WTC11 (cell line): ENCODE measurements at regions not wholly inside any gene's neighbourhood (a gene's known extent, or its start where the extent isn't known, plus 50 kb on each side); places are given as distances from the start of the nearest gene placed in this dataset.

Source experiments
- ATAC-seq: fragments of 200-7000 bp; cut with Tn5 transposase; 2 replicates; pipeline ENCODE4 v1.10.0; 2021; ENCODE audit warnings: mild to moderate bottlenecking, moderate library complexity
- CTCF ChIA-PET: fragments of 300-600 bp; sonication (Branson Sonifier 250); formaldehyde crosslinking; loops from one replicate; lab custom pipeline; 2021; ENCODE audit warnings: antibody characterized with exemption; lab: Charles Lee
- POLR2A ChIA-PET: fragments of 350-600 bp; sonication (Branson Sonifier 250); formaldehyde crosslinking; loops from one replicate; lab custom pipeline; 2021; ENCODE audit warnings: antibody characterized with exemption; lab: Charles Lee
- DNase-seq: peaks from one replicate; pipeline ENCODE4 v3.0.0; 2021; ENCODE audit warnings: low spot score
- H3K27ac Mint-ChIP-seq: 2 replicates; pipeline ENCODE4 v1.8.0; 2021; ENCODE audit warnings: mixed read lengths
- H3K27me3 Mint-ChIP-seq: 2 replicates; pipeline ENCODE4 v1.8.0; 2021; ENCODE audit warnings: low read depth, mild to moderate bottlenecking, moderate library complexity, mixed read lengths
- H3K36me3 Mint-ChIP-seq: 2 replicates; pipeline ENCODE4 v1.8.0; 2021; ENCODE audit warnings: mixed read lengths
- H3K4me1 Mint-ChIP-seq: 2 replicates; pipeline ENCODE4 v1.8.0; 2022; ENCODE audit warnings: mixed read lengths
- H3K4me3 Mint-ChIP-seq: 2 replicates; pipeline ENCODE4 v1.8.0; 2021; ENCODE audit warnings: mild to moderate bottlenecking, moderate library complexity, mixed read lengths
- H3K9me3 Mint-ChIP-seq: 2 replicates; pipeline ENCODE4 v1.8.0; 2021; ENCODE audit warnings: mixed read lengths
- ATF6 ChIP-seq: sonication (generic); formaldehyde crosslinking; IDR thresholded peaks from 2 replicates; pipeline ENCODE4 v1.8.1; 2023; ENCODE audit warnings: mild to moderate bottlenecking, missing genetic modification reagents
- CREM ChIP-seq: sonication (generic); formaldehyde crosslinking; IDR thresholded peaks from 2 replicates; pipeline ENCODE4 v1.8.1; 2022; ENCODE audit warnings: mild to moderate bottlenecking, missing genetic modification reagents, moderate library complexity
- E2F4 ChIP-seq: sonication (generic); formaldehyde crosslinking; IDR thresholded peaks from 2 replicates; pipeline ENCODE4 v1.8.1; 2022; ENCODE audit warnings: low read depth, mild to moderate bottlenecking, moderate library complexity, missing genetic modification reagents, borderline replicate concordance
- MXD4 ChIP-seq: fragments of 250-450 bp; sonication (Bioruptor Pico); IDR thresholded peaks from 2 replicates; pipeline ENCODE4 v1.8.0; 2021; ENCODE audit warnings: mild to moderate bottlenecking, moderate library complexity, borderline replicate concordance
- NFATC4 ChIP-seq: fragments of 250-450 bp; sonication (Bioruptor Pico); IDR thresholded peaks from 2 replicates; pipeline ENCODE4 v1.9.0; 2021; ENCODE audit warnings: mild to moderate bottlenecking
- PREB ChIP-seq: sonication (generic); formaldehyde crosslinking; IDR thresholded peaks from 2 replicates; pipeline ENCODE4 v1.8.1; 2022; ENCODE audit warnings: mild to moderate bottlenecking, missing genetic modification reagents, moderate library complexity, borderline replicate concordance
- RORB ChIP-seq: fragments of 250-450 bp; sonication (Bioruptor Pico); IDR thresholded peaks from 2 replicates; pipeline ENCODE4 v1.9.0; 2021; ENCODE audit warnings: mild to moderate bottlenecking
- SMAD3 ChIP-seq: sonication (generic); formaldehyde crosslinking; IDR thresholded peaks from 2 replicates; pipeline ENCODE4 v1.8.0; 2022; ENCODE audit warnings: missing genetic modification reagents, mild to moderate bottlenecking, borderline replicate concordance
- SOX15 ChIP-seq: fragments of 250-450 bp; sonication (Bioruptor Pico); IDR thresholded peaks from 2 replicates; pipeline ENCODE4 v1.9.0; 2021; ENCODE audit warnings: mild to moderate bottlenecking
- STAT6 ChIP-seq: sonication (generic); formaldehyde crosslinking; conservative IDR thresholded peaks from 2 replicates; pipeline ENCODE4 v1.8.1; 2023; ENCODE audit warnings: mild to moderate bottlenecking, low read depth, missing genetic modification reagents, moderate library complexity
- USF1 ChIP-seq: sonication (generic); formaldehyde crosslinking; IDR thresholded peaks from 2 replicates; pipeline ENCODE4 v1.8.0; 2022; ENCODE audit warnings: mild to moderate bottlenecking, missing genetic modification reagents
- ZNF281 ChIP-seq: sonication (generic); formaldehyde crosslinking; IDR thresholded peaks from 2 replicates; pipeline ENCODE4 v1.8.0; 2023; ENCODE audit warnings: mild to moderate bottlenecking, missing genetic modification reagents
- ZNF532 ChIP-seq: fragments of 250-450 bp; sonication (Bioruptor Pico); IDR thresholded peaks from 2 replicates; pipeline ENCODE4 v1.9.0; 2021; ENCODE audit warnings: mild to moderate bottlenecking, borderline replicate concordance
- ZSCAN18 ChIP-seq: fragments of 250-450 bp; sonication (Bioruptor Pico); IDR thresholded peaks from 2 replicates; pipeline ENCODE4 v2.1.2; 2022; ENCODE audit warnings: mild to moderate bottlenecking, moderate library complexity

- POLR2A ChIA-PET: no interaction called here
- ATAC-seq (no peak), DNase-seq (no peak)
- Mint-ChIP-seq H3K36me3 (no peaks in the 10 kb centered on the region), H3K27ac (no peak overlapping the region), H3K4me1 (peaks cover 7% of the 10 kb centered on the region), H3K4me3 (no peak overlapping the region), H3K27me3 (no peaks in the 10 kb centered on the region), H3K9me3 (peaks cover 10% of the 10 kb centered on the region)
- TF ChIP-seq E2F4 (CRISPR knock-in tag): no peak
- CTCF ChIA-PET: no interaction called here
These were observed 691.2 kb downstream of the TAF11L14 start for GRCh38 chr5:18325431-18325830.

GRCh38 chr5:18329328-18329727 is 695.1 kb downstream of the TAF11L14 start:
- ChIA-PET POLR2A (no interaction called here), CTCF (no interaction called here)
- no peak overlapping the region for H3K4me3 Mint-ChIP-seq
- ATAC-seq: no peak
- TF ChIP-seq USF1 (no peak), MXD4 (CRISPR knock-in tag) (no peak), ZSCAN18 (CRISPR knock-in tag) (no peak), CREM (no peak), NFATC4 (CRISPR knock-in tag) (no peak), ZNF532 (CRISPR knock-in tag) (no peak), ZNF281 (CRISPR knock-in tag) (no peak), PREB (CRISPR knock-in tag) (no peak), STAT6 (CRISPR knock-in tag) (no peak), SOX15 (no peak), RORB (CRISPR knock-in tag) (no peak), SMAD3 (CRISPR knock-in tag) (no peak), ATF6 (CRISPR knock-in tag) (no peak)
- TF ChIP-seq, all 79 proteins: peak for 0
- no peak overlapping the region for H3K27ac Mint-ChIP-seq
- H3K36me3 Mint-ChIP-seq: no peaks in the 10 kb centered on the region
- no peak for DNase-seq
- H3K27me3 Mint-ChIP-seq: no peaks in the 10 kb centered on the region
- no peaks in the 10 kb centered on the region for H3K4me1 Mint-ChIP-seq
- H3K9me3 Mint-ChIP-seq: peaks cover 8% of the 10 kb centered on the region
